Psoas muscle (tissue), 7 donors: ENCODE measurements at regions not wholly inside any gene's neighbourhood (a gene's known extent, or its start where the extent isn't known, plus 50 kb on each side); places are given as distances from the start of the nearest gene placed in this dataset.

Source experiments
- ATAC-seq, 4 donors: fragments of 200-7000 bp; cut with Tn5 transposase; one replicate each; pipeline ENCODE4 v1.9.1; 2020; ENCODE audit warnings: moderate library complexity in 3 of 4, mild to moderate bottlenecking in 2 of 4
- DNase-seq, 2 donors: peaks; one replicate each; pipeline ENCODE4 v3.0.0-alpha.2; 2020
- H3K27ac ChIP-seq: fragments of 200-600 bp; one replicate; pipeline ENCODE4 v1.8.0; 2022
- H3K27me3 ChIP-seq, 3 donors: fragments of 200-600 bp in 1 of 3; one replicate each; pipeline versions ENCODE4 v1.6.1 to v1.8.0; 2013 to 2022; ENCODE audit warnings: low read length in 2 of 3, mild to moderate bottlenecking in 2 of 3, moderate library complexity in 1 of 3; ENCODE audit not compliant: insufficient read depth in 3 of 3
- H3K36me3 ChIP-seq, 2 donors: fragments of 200-600 bp in 1 of 2; one replicate each; pipeline versions ENCODE4 v1.6.1 to v1.8.0; 2013 to 2022; ENCODE audit warnings: low read depth in 1 of 2, mild to moderate bottlenecking in 1 of 2, moderate library complexity in 1 of 2; ENCODE audit not compliant: insufficient read depth in 1 of 2
- H3K4me1 ChIP-seq: fragments of 200-600 bp; one replicate; pipeline ENCODE4 v1.8.0; 2022
- H3K4me3 ChIP-seq: fragments of 200-600 bp; one replicate; pipeline ENCODE4 v1.8.0; 2022; ENCODE audit warnings: mild to moderate bottlenecking
- H3K9me3 ChIP-seq: fragments of 200-600 bp; one replicate; pipeline ENCODE4 v1.8.0; 2022
- WGBS, 3 donors: extraction: QIAGEN DNeasy Blood & Tissue Kit; methylation state at CpG; one replicate each; pipeline versions ENCODE4 v1.1.6 to v1.1.7; 2013; 5-methylcytosine and 5-hydroxymethylcytosine counted together
- intact Hi-C, 2 donors: fragments of 100-400 bp; cut with DNase I; formaldehyde crosslinking; loops; one replicate each; pipeline versions ENCODE4 v1.11.0 to v1.14.2; 2022
- TF ChIP-seq, protein P1 (sequence below): fragments of 200-600 bp; IDR thresholded peaks from one replicate; pipeline ENCODE4 v1.8.0; 2022; ENCODE audit warnings: antibody characterized with exemption
- donor health status: healthy with polysubstance abuse.
- donor health status: DM: no; HTN: no; CAD: no; lungs with moderate emphysema.
- donor health status: Bipolar disorder and iron deficiency.
- donor health status: healthy.
- donor health status: DM: yes; HTN: yes; CAD: no.
- donor health status: DM: no; HTN: no; CAD: no.
- donor health status: DM: yes; HTN: yes; CAD: no.

DNA sequence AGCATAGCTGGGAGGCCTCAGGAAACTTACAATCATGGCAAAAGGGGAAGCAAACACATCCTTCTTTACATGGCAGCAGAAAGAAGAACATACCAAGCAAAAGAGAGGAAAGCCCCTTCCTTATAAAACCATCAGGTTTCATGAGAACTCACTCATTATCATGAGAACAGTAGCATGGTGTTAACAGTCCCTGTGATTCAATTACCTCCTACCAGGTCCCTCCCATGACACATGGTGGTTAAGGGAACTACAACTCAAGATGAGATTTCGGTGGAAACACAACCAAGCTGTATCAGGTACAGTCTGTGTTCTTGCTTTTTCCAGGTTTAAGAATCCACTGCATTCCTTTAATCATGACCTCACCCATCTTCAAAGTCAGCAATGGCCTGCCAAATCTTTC is 514.2 kb downstream of the KCTD16 start:
- ATAC-seq (no peak), DNase-seq (no peak)
- Histone ChIP-seq H3K4me1 (no peaks in the 10 kb centered on the region), H3K4me3 (no peak overlapping the region), H3K9me3 (no peaks in the 10 kb centered on the region), H3K27me3 (no peaks in the 10 kb centered on the region), H3K36me3 (no peaks in the 10 kb centered on the region), H3K27ac (no peak overlapping the region)
- intact Hi-C loops: no loop called here
- TF ChIP-seq, protein P1, sequence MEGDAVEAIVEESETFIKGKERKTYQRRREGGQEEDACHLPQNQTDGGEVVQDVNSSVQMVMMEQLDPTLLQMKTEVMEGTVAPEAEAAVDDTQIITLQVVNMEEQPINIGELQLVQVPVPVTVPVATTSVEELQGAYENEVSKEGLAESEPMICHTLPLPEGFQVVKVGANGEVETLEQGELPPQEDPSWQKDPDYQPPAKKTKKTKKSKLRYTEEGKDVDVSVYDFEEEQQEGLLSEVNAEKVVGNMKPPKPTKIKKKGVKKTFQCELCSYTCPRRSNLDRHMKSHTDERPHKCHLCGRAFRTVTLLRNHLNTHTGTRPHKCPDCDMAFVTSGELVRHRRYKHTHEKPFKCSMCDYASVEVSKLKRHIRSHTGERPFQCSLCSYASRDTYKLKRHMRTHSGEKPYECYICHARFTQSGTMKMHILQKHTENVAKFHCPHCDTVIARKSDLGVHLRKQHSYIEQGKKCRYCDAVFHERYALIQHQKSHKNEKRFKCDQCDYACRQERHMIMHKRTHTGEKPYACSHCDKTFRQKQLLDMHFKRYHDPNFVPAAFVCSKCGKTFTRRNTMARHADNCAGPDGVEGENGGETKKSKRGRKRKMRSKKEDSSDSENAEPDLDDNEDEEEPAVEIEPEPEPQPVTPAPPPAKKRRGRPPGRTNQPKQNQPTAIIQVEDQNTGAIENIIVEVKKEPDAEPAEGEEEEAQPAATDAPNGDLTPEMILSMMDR: no peak
- WGBS, 3 donors: 78 to 89% (median 87%) methylated on average over 1 of the region's 1 CpG

DNA sequence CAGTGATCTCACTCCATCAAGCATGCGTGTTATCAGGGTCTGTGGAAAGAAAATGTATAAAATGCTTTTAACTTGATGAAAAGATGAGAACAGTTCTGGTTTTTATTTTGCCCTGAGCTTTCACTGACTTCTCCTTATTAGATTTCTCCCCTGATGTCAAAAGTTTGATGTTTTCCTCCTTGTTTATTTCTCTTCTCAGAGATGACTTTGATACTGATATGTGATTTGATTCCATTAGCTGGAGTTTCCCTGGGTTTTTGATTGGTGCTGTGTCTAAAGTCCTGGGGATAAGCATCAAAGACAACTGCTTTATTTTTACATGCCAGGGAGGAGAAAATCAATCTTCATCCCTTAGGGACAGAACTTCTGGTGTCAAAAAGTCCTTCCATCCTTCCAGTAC is 510.0 kb downstream of the KCTD16 start:
- Histone ChIP-seq H3K27me3 (no peaks in the 10 kb centered on the region), H3K36me3 (no peaks in the 10 kb centered on the region), H3K9me3 (no peaks in the 10 kb centered on the region), H3K27ac (no peak overlapping the region), H3K4me1 (no peaks in the 10 kb centered on the region), H3K4me3 (no peak overlapping the region)
- ATAC-seq (no peak), DNase-seq (no peak)
- intact Hi-C loops: no loop called here
- 78 to 89% (median 88%) methylated on average over 1 of the region's 1 CpG for WGBS, 3 donors
- TF ChIP-seq, protein P1: no peak

DNA sequence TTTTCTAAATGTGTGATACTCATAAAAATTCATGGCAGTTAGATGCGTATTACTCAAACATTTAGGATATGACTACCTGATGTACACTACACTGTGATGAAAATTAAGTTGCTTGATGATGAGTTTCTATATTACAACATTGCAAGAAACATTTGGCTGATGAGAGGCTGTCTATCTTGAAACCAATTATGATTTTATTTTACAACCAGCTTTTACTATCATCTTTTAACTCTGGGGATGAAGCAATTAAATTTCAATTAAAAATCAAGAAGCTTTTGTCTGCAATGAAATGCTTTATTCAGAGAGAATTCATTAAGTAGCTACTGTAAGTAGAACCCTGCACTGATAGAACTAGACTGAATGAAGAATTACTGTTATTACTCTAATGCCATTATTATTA is 500.4 kb downstream of the KCTD16 start:
- no peak overlapping the region for H3K27ac ChIP-seq
- H3K4me3 ChIP-seq: no peak overlapping the region
- no peaks in the 10 kb centered on the region for H3K9me3 ChIP-seq
- WGBS, 3 donors: 89 to 99% (median 95%) methylated on average over 1 of the region's 1 CpG
- H3K36me3 ChIP-seq: no peaks in the 10 kb centered on the region
- intact Hi-C loops: no loop called here
- ATAC-seq (no peak), DNase-seq (no peak)
- no peaks in the 10 kb centered on the region for H3K4me1 ChIP-seq
- TF ChIP-seq, protein P1: no peak
- no peaks in the 10 kb centered on the region for H3K27me3 ChIP-seq

DNA sequence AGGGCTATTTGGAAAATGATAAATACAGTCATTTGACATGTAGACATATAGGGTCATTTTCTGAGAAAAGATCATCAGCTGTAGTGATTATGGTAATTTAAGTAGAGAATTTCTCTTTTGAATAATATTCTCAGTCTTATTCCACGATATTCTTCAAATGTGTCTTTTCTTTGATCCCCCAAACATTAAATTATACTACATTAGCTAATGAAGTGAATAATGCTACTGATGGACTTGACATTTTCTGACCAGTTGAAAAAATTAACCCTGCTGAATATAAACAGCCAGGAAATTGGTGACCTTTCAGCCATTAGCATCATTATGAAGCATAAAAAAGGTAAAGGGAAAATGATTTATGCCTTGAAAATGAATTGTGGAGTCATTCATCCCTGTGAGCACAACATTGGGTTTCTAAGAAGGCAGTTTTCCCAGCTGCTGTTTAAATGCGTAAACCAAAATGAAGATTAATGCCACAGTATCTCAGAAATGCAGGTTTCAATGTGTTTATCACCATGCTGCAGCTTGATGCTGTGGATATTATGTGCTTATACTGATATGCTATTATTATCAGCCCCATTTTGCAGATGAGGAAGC is 489.1 kb downstream of the KCTD16 start:
- intact Hi-C loops: no loop called here
- H3K9me3 ChIP-seq: no peaks in the 10 kb centered on the region
- H3K27ac ChIP-seq: no peak overlapping the region
- ATAC-seq: no peak
- WGBS, 3 donors: 61 to 67% (median 66%) methylated on average over 2 of the region's 2 CpGs
- no peak for DNase-seq
- no peaks in the 10 kb centered on the region for H3K27me3 ChIP-seq
- no peak overlapping the region for H3K4me3 ChIP-seq
- no peaks in the 10 kb centered on the region for H3K36me3 ChIP-seq
- H3K4me1 ChIP-seq: no peaks in the 10 kb centered on the region
- TF ChIP-seq, protein P1: no peak

DNA sequence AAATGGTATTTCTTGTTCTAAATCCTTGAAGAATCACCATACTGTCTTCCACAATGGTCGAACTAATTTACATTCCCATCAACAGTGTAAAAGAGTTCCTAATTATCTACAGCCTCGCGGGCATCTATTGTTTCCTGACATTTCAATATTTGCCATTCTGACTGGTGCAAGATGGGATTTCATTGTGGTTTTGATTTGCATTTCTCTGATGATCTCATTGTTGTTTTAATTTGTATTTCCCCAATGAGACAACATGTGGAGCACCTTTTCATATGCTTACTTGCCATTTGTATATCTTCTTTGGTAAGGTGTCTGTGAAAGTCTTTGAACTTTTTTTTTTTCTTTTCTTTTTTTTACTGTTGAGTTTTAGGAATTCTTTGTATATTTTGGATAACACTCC is 473.6 kb downstream of the KCTD16 start:
- H3K9me3 ChIP-seq: no peaks in the 10 kb centered on the region
- H3K4me3 ChIP-seq: no peak overlapping the region
- intact Hi-C loops: no loop called here
- H3K27me3 ChIP-seq: no peaks in the 10 kb centered on the region
- no peaks in the 10 kb centered on the region for H3K4me1 ChIP-seq
- TF ChIP-seq, protein P1: no peak
- DNase-seq (no peak), ATAC-seq (no peak)
- no peaks in the 10 kb centered on the region for H3K36me3 ChIP-seq
- WGBS, 3 donors: 73 to 76% (median 76%) methylated on average over 3 of the region's 3 CpGs
- H3K27ac ChIP-seq: no peak overlapping the region
